ENCODE measurements at regions not wholly inside any gene's neighbourhood (a gene's known extent, or its start where the extent isn't known, plus 50 kb on each side); places are given as distances from the start of the nearest gene placed in this dataset.
"Not testable (repeated sequence)": the region's sequence is repeated elsewhere in the genome, so short reads cannot be mapped to it uniquely, and the experiment has no call there.

DNA sequence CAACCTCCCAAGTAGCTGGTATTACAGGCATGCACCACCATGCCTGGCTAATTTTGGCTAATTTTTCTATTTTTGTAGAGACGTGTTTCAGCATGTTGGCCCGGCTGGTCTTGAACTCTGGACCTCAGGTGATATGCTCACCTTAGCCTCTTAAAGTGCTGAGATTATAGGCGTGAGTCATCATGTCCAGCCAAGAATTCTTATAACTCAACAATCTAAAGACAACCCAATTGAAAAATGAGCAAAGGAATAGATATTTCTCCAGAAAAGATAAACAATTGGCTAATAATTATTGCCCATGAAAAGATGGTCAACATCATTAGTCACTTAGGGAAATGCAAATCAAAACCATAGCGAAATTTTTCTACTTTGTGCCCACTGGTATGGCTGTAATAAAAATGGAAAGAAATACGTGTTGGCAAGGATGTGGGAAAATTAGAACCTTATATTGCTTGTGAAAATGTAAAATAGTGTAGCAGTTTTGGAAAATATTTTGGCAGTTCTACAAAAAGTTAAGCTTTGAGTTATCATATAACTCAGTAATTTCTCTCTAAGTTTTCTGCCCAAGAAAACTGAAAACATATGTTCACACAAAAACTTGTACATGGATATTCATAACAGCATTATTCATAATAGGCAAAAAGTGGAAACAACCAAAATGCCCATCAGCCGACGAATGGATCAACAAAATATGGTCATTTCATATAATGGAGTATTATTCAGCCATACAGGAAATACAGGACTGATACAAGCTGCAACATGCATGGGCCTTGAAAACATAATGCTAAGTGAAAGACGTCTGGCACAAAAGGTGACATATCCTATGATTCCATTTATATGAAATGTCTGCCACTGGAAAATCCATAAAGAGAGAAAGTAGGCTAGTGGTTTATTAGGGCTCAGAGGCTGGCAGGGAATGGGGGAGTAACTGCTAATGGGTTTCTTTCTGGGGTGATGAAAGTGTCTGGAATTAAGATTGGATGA lies 87.8 kb downstream of the UTRN start:
- Mint-ChIP-seq H3K4me3 (no peak overlapping the region), H3K27ac (no peak overlapping the region; the same call in 1 of the 2 replicates), H3K36me3 (peaks cover 21% of the 10 kb centered on the region), H3K27me3 (ENCODE audit: low read depth) (no peaks in the 10 kb centered on the region), H3K4me1 (peaks cover 12% of the 10 kb centered on the region), H3K9me3 (peaks cover 22% of the 10 kb centered on the region)
- ATAC-seq (no peak), DNase-seq (ENCODE audit: low spot score) (no peak)
- ChIA-PET CTCF (no interaction called here), POLR2A (no interaction called here)
- TF ChIP-seq, protein P1, sequence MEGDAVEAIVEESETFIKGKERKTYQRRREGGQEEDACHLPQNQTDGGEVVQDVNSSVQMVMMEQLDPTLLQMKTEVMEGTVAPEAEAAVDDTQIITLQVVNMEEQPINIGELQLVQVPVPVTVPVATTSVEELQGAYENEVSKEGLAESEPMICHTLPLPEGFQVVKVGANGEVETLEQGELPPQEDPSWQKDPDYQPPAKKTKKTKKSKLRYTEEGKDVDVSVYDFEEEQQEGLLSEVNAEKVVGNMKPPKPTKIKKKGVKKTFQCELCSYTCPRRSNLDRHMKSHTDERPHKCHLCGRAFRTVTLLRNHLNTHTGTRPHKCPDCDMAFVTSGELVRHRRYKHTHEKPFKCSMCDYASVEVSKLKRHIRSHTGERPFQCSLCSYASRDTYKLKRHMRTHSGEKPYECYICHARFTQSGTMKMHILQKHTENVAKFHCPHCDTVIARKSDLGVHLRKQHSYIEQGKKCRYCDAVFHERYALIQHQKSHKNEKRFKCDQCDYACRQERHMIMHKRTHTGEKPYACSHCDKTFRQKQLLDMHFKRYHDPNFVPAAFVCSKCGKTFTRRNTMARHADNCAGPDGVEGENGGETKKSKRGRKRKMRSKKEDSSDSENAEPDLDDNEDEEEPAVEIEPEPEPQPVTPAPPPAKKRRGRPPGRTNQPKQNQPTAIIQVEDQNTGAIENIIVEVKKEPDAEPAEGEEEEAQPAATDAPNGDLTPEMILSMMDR (IDR thresholded peaks at IDR 0.05) = no peak
- TF ChIP-seq CREM (CRISPR knock-in tag; IDR thresholded peaks at IDR 0.05) = no peak

DNA sequence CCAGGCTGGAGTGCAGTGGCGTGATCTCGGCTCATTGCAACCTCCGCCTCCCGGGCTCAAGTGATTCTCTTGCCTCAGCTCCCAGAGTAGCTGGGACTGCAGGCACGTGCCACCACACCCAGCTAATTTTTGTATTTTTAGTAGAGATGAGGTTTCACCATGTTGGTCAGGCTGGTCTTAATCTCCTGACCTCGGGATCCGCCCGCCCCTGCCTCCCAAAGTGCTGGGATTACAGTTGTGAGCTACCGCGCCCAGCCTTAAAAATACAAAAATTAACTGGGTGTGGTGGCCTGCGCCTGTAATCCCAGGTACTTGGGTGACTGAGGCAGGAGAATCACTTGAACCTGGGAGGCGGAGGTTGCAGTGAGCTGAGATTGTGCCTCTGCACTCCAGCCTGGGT lies 89.4 kb downstream of the UTRN start:
- ATAC-seq; CTCF ChIA-PET; POLR2A ChIA-PET; H3K27ac Mint-ChIP-seq; DNase-seq (ENCODE audit: low spot score); H3K4me3 Mint-ChIP-seq; H3K27me3 Mint-ChIP-seq (ENCODE audit: low read depth): not testable (repeated sequence)
- H3K4me1 Mint-ChIP-seq = peaks cover 12% of the 10 kb centered on the region
- H3K36me3 Mint-ChIP-seq = peaks cover 14% of the 10 kb centered on the region
- H3K9me3 Mint-ChIP-seq = peaks cover 18% of the 10 kb centered on the region

DNA sequence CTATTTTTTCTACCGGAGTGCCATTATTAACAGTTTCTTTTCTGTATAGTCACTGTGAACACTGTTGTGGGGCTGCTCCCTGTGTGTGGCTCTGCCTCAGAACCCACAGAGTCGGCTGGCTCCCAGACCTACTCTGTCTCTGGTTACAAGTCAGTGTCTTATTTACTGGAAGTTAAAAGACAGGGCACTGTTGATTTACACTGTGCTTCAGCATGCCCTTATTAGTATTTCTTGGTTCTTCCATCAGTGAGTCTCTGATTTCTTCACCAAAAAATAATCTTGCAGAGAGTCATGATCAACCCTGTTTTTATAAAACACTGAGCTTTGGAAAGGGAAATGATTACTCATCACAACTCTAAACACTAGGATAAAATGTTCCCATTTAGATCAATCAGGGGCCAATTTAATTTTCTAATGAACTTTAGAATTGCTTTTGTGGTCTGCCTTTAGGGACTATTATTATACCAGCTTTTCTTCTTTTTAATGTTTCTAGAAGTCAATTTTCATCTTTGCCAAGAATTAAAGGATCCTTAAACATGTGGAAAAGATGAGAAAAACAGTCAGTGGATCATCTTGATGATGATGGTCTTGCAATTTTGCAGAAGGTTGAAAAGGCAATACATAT lies 92.6 kb downstream of the UTRN start:
- peaks cover 27% of the 10 kb centered on the region for H3K9me3 Mint-ChIP-seq
- no peak for DNase-seq (ENCODE audit: low spot score)
- ChIA-PET POLR2A (no interaction called here), CTCF (no interaction called here)
- H3K4me1 Mint-ChIP-seq = peaks cover 5% of the 10 kb centered on the region; the same call in 1 of the 2 replicates
- H3K27ac Mint-ChIP-seq = 0 out of 2 replicates have a peak overlapping the region, but pooled peaks have one; percentile 54
- no peaks in the 10 kb centered on the region for H3K27me3 Mint-ChIP-seq (ENCODE audit: low read depth)
- peaks cover 27% of the 10 kb centered on the region for H3K36me3 Mint-ChIP-seq
- ATAC-seq = no peak
- no peak overlapping the region for H3K4me3 Mint-ChIP-seq
- TF ChIP-seq, protein P2, sequence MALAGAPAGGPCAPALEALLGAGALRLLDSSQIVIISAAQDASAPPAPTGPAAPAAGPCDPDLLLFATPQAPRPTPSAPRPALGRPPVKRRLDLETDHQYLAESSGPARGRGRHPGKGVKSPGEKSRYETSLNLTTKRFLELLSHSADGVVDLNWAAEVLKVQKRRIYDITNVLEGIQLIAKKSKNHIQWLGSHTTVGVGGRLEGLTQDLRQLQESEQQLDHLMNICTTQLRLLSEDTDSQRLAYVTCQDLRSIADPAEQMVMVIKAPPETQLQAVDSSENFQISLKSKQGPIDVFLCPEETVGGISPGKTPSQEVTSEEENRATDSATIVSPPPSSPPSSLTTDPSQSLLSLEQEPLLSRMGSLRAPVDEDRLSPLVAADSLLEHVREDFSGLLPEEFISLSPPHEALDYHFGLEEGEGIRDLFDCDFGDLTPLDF (CRISPR knock-in tag; IDR thresholded peaks at IDR 0.05) = no peak
- TF ChIP-seq ZNF671 (CRISPR knock-in tag; IDR thresholded peaks at IDR 0.05) (no peak), ZNF138 (CRISPR knock-in tag; conservative IDR thresholded peaks at IDR 0.05) (no peak), ATF1 (CRISPR knock-in tag; IDR thresholded peaks at IDR 0.05) (no peak), SMAD4 (CRISPR knock-in tag; IDR thresholded peaks at IDR 0.05) (no peak), TEAD1 (CRISPR knock-in tag; IDR thresholded peaks at IDR 0.05) (no peak), NR3C1 (CRISPR knock-in tag; conservative IDR thresholded peaks at IDR 0.05; ENCODE audit: low read depth) (no peak), NR1H2 (CRISPR knock-in tag; IDR thresholded peaks at IDR 0.05) (no peak), ZNF396 (CRISPR knock-in tag; IDR thresholded peaks at IDR 0.05; ENCODE audit: borderline replicate concordance) (no peak)
- TF ChIP-seq, protein P3, sequence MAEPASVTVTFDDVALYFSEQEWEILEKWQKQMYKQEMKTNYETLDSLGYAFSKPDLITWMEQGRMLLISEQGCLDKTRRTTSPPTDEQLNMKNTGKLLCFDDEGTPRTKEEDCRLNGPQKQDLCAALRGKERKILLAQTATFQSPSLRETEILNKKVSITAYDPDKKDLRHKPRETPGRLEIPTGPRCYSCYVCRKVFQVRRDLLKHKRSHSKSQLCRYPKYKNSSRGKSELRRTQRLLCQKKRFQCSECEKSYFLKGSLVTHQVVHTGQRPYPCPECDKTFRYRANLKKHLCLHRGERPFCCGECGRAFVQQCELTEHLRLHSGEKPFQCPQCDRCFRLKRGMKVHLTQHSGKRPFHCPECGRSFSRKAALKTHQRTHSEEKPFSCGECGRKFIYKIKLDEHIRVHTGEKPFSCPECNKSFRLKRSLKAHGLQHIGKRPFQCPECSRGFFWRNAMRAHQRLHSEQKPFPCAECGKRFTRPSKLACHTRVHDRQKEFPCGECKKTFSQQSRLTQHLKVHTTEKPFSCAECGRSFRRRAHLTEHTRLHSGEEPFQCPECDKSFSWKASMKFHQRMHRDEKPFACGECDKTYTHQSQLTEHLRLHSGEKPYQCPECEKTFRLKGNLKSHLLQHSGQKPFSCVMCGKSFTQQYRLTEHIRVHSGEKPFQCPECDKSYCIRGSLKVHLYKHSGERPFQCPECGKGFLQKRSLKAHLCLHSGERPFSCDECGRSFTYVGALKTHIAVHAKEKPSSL (CRISPR knock-in tag; conservative IDR thresholded peaks at IDR 0.05) = no peak
- TF ChIP-seq, protein P4, sequence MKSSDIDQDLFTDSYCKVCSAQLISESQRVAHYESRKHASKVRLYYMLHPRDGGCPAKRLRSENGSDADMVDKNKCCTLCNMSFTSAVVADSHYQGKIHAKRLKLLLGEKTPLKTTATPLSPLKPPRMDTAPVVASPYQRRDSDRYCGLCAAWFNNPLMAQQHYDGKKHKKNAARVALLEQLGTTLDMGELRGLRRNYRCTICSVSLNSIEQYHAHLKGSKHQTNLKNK (CRISPR knock-in tag; IDR thresholded peaks at IDR 0.05) = no peak
- TF ChIP-seq, protein P5, sequence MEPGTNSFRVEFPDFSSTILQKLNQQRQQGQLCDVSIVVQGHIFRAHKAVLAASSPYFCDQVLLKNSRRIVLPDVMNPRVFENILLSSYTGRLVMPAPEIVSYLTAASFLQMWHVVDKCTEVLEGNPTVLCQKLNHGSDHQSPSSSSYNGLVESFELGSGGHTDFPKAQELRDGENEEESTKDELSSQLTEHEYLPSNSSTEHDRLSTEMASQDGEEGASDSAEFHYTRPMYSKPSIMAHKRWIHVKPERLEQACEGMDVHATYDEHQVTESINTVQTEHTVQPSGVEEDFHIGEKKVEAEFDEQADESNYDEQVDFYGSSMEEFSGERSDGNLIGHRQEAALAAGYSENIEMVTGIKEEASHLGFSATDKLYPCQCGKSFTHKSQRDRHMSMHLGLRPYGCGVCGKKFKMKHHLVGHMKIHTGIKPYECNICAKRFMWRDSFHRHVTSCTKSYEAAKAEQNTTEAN (CRISPR knock-in tag; IDR thresholded peaks at IDR 0.05) = no peak
- TF ChIP-seq, protein P6, sequence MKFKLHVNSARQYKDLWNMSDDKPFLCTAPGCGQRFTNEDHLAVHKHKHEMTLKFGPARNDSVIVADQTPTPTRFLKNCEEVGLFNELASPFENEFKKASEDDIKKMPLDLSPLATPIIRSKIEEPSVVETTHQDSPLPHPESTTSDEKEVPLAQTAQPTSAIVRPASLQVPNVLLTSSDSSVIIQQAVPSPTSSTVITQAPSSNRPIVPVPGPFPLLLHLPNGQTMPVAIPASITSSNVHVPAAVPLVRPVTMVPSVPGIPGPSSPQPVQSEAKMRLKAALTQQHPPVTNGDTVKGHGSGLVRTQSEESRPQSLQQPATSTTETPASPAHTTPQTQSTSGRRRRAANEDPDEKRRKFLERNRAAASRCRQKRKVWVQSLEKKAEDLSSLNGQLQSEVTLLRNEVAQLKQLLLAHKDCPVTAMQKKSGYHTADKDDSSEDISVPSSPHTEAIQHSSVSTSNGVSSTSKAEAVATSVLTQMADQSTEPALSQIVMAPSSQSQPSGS (CRISPR knock-in tag; IDR thresholded peaks at IDR 0.05; ENCODE audit: borderline replicate concordance, low read depth) = no peak
- TF ChIP-seq, protein P7, sequence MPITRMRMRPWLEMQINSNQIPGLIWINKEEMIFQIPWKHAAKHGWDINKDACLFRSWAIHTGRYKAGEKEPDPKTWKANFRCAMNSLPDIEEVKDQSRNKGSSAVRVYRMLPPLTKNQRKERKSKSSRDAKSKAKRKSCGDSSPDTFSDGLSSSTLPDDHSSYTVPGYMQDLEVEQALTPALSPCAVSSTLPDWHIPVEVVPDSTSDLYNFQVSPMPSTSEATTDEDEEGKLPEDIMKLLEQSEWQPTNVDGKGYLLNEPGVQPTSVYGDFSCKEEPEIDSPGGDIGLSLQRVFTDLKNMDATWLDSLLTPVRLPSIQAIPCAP (CRISPR knock-in tag; IDR thresholded peaks at IDR 0.05) = no peak

Data from WTC11 (cell line).